Right lobe of liver (tissue), 4 donors: ENCODE measurements at regions not wholly inside any gene's neighbourhood (a gene's known extent, or its start where the extent isn't known, plus 50 kb on each side); places are given as distances from the start of the nearest gene placed in this dataset.

ENCODE experiments used
- CTCF ChIP-seq, 4 donors: fragments of 200-600 bp in 3 of 4; fragments of 450-650 bp in 1 of 4; IDR thresholded peaks; one replicate each; pipeline versions ENCODE4 v1.5.1 to v1.8.0; 2016 to 2022; ENCODE audit warnings: antibody characterized with exemption in 4 of 4, mild to moderate bottlenecking in 2 of 4
- POLR2A ChIP-seq: fragments of 450-650 bp; IDR thresholded peaks from one replicate; pipeline ENCODE4 v1.6.1; 2017; ENCODE audit warnings: antibody characterized with exemption, mild to moderate bottlenecking
- donor health status: DM: no; HTN: no; CAD: no.
- donor health status: DM: no; HTN: no; CAD: no.
- donor health status: DM: no; HTN: yes; CAD: no.

GRCh38 chr3:42317137-42317536, 51.2 kb upstream of the CCK start:
- TF ChIP-seq CTCF (IDR thresholded peaks at IDR 0.05) (no peak), POLR2A (no peak)
